ENCODE measurements at regions not wholly inside any gene's neighbourhood (a gene's known extent, or its start where the extent isn't known, plus 50 kb on each side); places are given as distances from the start of the nearest gene placed in this dataset.
"Not testable (repeated sequence)": the region's sequence is repeated elsewhere in the genome, so short reads cannot be mapped to it uniquely, and the experiment has no call there.

DNA sequence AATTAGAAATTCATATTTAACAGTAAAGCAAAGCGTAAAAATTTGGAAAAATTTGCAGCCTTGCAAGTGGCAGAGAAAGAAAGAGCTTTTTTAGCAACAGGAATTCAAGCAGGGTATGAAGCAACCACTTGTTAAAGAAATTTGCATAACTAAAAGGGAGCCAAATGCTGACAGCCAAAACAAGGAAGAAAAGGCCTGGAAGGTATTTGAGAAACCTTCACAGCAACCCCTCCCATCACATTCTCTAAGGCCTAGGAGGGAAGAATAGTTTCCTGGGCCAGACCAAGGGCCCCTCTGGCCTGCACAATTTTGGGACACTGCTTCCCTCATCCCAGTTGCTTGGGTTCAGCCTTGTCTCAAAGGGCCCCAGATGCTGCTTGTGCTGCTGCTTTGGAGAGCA is 672.4 kb upstream of the TMPRSS15 start:
- H3K9me3 Mint-ChIP-seq (ENCODE audit: unreplicated experiment) = peaks cover 10% of the 10 kb centered on the region
- no peaks in the 10 kb centered on the region for H3K36me3 Mint-ChIP-seq (ENCODE audit: insufficient read depth, unreplicated experiment)
- H3K4me1 Mint-ChIP-seq (ENCODE audit: insufficient read depth, unreplicated experiment) = no peaks in the 10 kb centered on the region
- no peak overlapping the region for H3K27ac Mint-ChIP-seq (ENCODE audit: low read depth, unreplicated experiment)
- no peak overlapping the region for H3K4me3 Mint-ChIP-seq (ENCODE audit: unreplicated experiment)
- ChIA-PET POLR2A (no interaction called here), CTCF (no interaction called here)
- no peaks in the 10 kb centered on the region for H3K27me3 Mint-ChIP-seq (ENCODE audit: insufficient read depth, unreplicated experiment)
- no peak for DNase-seq (ENCODE audit: unreplicated experiment)
- intact Hi-C loops (cut with micrococcal nuclease) = no loop called here
- TF ChIP-seq, protein P1, sequence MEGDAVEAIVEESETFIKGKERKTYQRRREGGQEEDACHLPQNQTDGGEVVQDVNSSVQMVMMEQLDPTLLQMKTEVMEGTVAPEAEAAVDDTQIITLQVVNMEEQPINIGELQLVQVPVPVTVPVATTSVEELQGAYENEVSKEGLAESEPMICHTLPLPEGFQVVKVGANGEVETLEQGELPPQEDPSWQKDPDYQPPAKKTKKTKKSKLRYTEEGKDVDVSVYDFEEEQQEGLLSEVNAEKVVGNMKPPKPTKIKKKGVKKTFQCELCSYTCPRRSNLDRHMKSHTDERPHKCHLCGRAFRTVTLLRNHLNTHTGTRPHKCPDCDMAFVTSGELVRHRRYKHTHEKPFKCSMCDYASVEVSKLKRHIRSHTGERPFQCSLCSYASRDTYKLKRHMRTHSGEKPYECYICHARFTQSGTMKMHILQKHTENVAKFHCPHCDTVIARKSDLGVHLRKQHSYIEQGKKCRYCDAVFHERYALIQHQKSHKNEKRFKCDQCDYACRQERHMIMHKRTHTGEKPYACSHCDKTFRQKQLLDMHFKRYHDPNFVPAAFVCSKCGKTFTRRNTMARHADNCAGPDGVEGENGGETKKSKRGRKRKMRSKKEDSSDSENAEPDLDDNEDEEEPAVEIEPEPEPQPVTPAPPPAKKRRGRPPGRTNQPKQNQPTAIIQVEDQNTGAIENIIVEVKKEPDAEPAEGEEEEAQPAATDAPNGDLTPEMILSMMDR (IDR thresholded peaks at IDR 0.05; ENCODE audit: unreplicated experiment) = no peak
- BruUV-seq (replicated peaks) = no TSS peak

DNA sequence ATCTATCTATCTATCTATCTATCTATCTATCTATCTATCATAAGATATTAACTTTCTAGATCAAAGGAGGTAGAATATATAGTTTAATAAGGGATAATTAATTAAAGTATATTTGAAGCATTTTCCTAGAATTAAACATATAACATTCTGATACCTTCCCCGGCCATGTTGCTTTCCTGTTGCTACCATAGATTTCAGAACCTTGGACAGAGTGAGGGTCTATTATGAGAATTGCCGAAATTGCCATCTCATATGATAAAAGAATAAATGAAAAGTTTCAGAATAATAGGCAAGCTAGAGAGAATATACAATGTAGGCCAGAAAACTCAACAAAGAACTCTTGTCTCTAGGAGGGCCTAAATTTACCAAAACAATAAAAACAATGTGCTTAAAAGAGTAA is 706.1 kb upstream of the TMPRSS15 start:
- H3K27me3 Mint-ChIP-seq (ENCODE audit: insufficient read depth, unreplicated experiment) = no peaks in the 10 kb centered on the region
- no peak overlapping the region for H3K27ac Mint-ChIP-seq (ENCODE audit: low read depth, unreplicated experiment)
- TF ChIP-seq, protein P1 (IDR thresholded peaks at IDR 0.05; ENCODE audit: unreplicated experiment) = no peak
- H3K9me3 Mint-ChIP-seq (ENCODE audit: unreplicated experiment) = no peaks in the 10 kb centered on the region
- peak; percentile 11 for DNase-seq (ENCODE audit: unreplicated experiment)
- POLR2A ChIA-PET = no interaction called here
- no peaks in the 10 kb centered on the region for H3K4me1 Mint-ChIP-seq (ENCODE audit: insufficient read depth, unreplicated experiment)
- CTCF ChIA-PET = no interaction called here
- intact Hi-C loops (cut with micrococcal nuclease) = no loop called here
- no peaks in the 10 kb centered on the region for H3K36me3 Mint-ChIP-seq (ENCODE audit: insufficient read depth, unreplicated experiment)
- no TSS peak for BruUV-seq (replicated peaks)
- H3K4me3 Mint-ChIP-seq (ENCODE audit: unreplicated experiment) = no peak overlapping the region

DNA sequence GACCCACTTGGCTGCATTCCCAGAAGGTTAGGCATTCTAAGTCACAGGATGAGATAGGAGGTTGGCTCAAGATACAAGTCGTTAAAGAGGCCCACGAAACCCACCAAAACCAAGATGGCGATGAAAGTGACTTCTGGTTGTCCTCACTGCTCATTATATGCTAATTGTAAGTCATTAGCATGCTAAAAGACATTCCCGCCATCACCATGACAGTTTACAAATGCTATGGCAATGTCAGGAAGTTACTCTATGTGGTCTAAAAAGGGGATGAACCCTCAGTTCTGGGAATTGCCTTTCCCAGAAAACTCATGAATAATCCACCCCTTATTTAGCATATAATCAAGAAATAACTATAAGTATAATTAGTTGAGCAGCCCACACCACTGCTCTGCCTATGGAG is 715.7 kb upstream of the TMPRSS15 start:
- BruUV-seq (replicated peaks); H3K4me3 Mint-ChIP-seq (ENCODE audit: unreplicated experiment); DNase-seq (ENCODE audit: unreplicated experiment); H3K4me1 Mint-ChIP-seq (ENCODE audit: insufficient read depth, unreplicated experiment); H3K27me3 Mint-ChIP-seq (ENCODE audit: insufficient read depth, unreplicated experiment); POLR2A ChIA-PET; H3K9me3 Mint-ChIP-seq (ENCODE audit: unreplicated experiment); H3K27ac Mint-ChIP-seq (ENCODE audit: low read depth, unreplicated experiment); H3K36me3 Mint-ChIP-seq (ENCODE audit: insufficient read depth, unreplicated experiment); intact Hi-C loops (cut with micrococcal nuclease); CTCF ChIA-PET: not testable (repeated sequence)

DNA sequence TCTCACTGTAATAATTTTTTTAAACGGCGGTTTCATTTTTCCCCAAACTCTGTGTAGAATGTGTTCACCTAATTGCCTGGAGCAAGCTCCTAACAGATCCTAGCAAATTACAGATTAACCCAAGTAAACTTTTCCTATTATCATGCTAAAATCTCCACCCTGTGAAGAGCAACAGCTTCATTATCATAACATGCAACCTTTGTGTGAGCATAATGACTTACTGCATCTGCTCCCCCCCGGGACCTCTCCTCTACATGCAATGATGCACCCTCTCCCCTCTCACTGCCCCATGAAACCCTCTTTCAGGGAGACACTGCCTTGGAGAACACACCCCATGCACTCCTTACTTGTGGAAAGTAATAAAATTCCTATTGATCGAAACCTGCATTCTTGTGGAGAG is 717.0 kb upstream of the TMPRSS15 start:
- no peak overlapping the region for H3K4me3 Mint-ChIP-seq (ENCODE audit: unreplicated experiment)

DNA sequence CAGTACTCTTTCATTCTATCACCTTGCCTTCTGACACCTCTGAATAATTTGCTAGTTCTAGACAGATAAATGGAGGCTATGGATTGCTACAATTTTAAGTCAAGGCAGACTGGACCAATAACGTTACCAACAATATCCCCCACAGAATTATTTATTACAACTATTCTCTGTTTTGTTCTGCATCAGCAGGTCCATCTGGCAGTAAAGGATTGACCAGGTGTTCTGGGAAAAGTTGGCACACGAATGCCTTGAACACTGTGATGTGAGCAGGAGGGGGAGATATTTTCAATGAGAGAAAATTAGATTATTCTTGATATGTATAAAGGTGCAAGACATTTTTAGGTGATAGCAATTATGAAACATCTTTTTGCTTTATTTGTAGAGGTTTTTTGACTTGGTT is 718.8 kb upstream of the TMPRSS15 start:
- intact Hi-C loops (cut with micrococcal nuclease) = no loop called here
- Mint-ChIP-seq H3K27me3 (ENCODE audit: insufficient read depth, unreplicated experiment) (no peaks in the 10 kb centered on the region), H3K9me3 (ENCODE audit: unreplicated experiment) (no peaks in the 10 kb centered on the region), H3K4me1 (ENCODE audit: insufficient read depth, unreplicated experiment) (no peaks in the 10 kb centered on the region), H3K4me3 (ENCODE audit: unreplicated experiment) (no peak overlapping the region), H3K36me3 (ENCODE audit: insufficient read depth, unreplicated experiment) (no peaks in the 10 kb centered on the region), H3K27ac (ENCODE audit: low read depth, unreplicated experiment) (no peak overlapping the region)
- CTCF ChIA-PET = no interaction called here
- BruUV-seq (replicated peaks) = no TSS peak
- DNase-seq (ENCODE audit: unreplicated experiment) = no peak
- TF ChIP-seq, protein P1 (IDR thresholded peaks at IDR 0.05; ENCODE audit: unreplicated experiment) = no peak
- POLR2A ChIA-PET = no interaction called here

More for the DNA sequence above, 717.0 kb upstream of the TMPRSS15 start:
- H3K9me3 Mint-ChIP-seq (ENCODE audit: unreplicated experiment) = no peaks in the 10 kb centered on the region
- ChIA-PET POLR2A (interaction anchor here (1.1 kb wide), 1 partner anchor 243 kb away, joined by 3 read pairs; no protein-coding TSS in a partner anchor), CTCF (no interaction called here)
- H3K27me3 Mint-ChIP-seq (ENCODE audit: insufficient read depth, unreplicated experiment) = no peaks in the 10 kb centered on the region
- no TSS peak for BruUV-seq (replicated peaks)
- TF ChIP-seq, protein P1 (IDR thresholded peaks at IDR 0.05; ENCODE audit: unreplicated experiment) = no peak
- DNase-seq (ENCODE audit: unreplicated experiment) = no peak
- no peaks in the 10 kb centered on the region for H3K4me1 Mint-ChIP-seq (ENCODE audit: insufficient read depth, unreplicated experiment)
- no peak overlapping the region for H3K27ac Mint-ChIP-seq (ENCODE audit: low read depth, unreplicated experiment)
- intact Hi-C loops (cut with micrococcal nuclease) = no loop called here
- no peaks in the 10 kb centered on the region for H3K36me3 Mint-ChIP-seq (ENCODE audit: insufficient read depth, unreplicated experiment)
